GM12874 (cell line): ENCODE measurements at regions not wholly inside any gene's neighbourhood (a gene's known extent, or its start where the extent isn't known, plus 50 kb on each side); places are given as distances from the start of the nearest gene placed in this dataset.

ENCODE experiments used
- CTCF ChIP-seq: IDR thresholded peaks from 2 replicates; pipeline ENCODE4 v1.5.1; 2011; ENCODE audit warnings: low read depth, mild to moderate bottlenecking, control low read depth, low read length, moderate library complexity; ENCODE audit not compliant: insufficient read depth

GRCh38 chr5:18553269-18553668, 919.0 kb downstream of the TAF11L14 start:
- TF ChIP-seq CTCF: no peak

GRCh38 chr5:18560602-18561001, 926.3 kb downstream of the TAF11L14 start:
- no peak for TF ChIP-seq CTCF

- no peak for TF ChIP-seq CTCF
These were observed 929.6 kb downstream of the TAF11L14 start for GRCh38 chr5:18563853-18564252.

GRCh38 chr5:18566671-18567070, 932.4 kb downstream of the TAF11L14 start:
- TF ChIP-seq CTCF: no peak

GRCh38 chr5:18576586-18576985, 942.3 kb downstream of the TAF11L14 start:
- TF ChIP-seq CTCF: no peak

GRCh38 chr5:18601185-18601584, 966.9 kb downstream of the TAF11L14 start:
- TF ChIP-seq CTCF: no peak

GRCh38 chr5:18602402-18602801, 968.1 kb downstream of the TAF11L14 start:
- no peak for TF ChIP-seq CTCF

GRCh38 chr5:18605186-18605585, 970.9 kb downstream of the TAF11L14 start:
- TF ChIP-seq CTCF: no peak
